Urothelium cell line (cell line): ENCODE measurements at regions not wholly inside any gene's neighbourhood (a gene's known extent, or its start where the extent isn't known, plus 50 kb on each side); places are given as distances from the start of the nearest gene placed in this dataset.

Experiments
- DNase-seq: peaks from one replicate; pipeline ENCODE4 v3.0.0; 2011; ENCODE audit warnings: low spot score, mixed read lengths
- FAIRE-seq: peaks from 2 replicates; lab custom pipeline; 2011; peaks lifted over from hg19 to GRCh38; lab: Jason Lieb, UNC

GRCh38 chr12:92215358-92215757 lies 69.7 kb upstream of the BTG1 start:
- DNase-seq (no peak), FAIRE-seq (no peak)

DNA sequence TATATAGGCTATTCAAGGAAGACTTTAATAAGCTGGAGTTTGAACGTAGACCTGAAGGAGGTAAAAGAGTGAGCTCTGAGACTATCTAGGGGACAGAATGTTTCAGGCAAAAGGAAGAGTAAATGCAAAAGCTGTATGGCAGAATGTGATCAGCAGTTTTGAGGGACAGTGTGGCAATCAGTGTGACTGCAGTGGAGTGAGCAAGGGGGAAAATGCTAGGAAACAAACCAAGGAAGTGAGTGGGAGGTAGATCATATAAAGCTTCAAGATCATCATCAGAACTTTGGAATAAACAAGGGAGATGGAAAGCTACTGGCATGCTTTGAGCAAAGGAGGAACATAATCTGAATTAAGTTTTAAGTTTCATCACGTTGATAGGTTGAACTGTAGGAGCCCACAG lies 67.5 kb upstream of the BTG1 start:
- DNase-seq (no peak), FAIRE-seq (no peak)

- FAIRE-seq (no peak), DNase-seq (no peak)
Measured at GRCh38 chr12:92210071-92210470, 64.4 kb upstream of the BTG1 start.

GRCh38 chr12:92208613-92209121 lies 63.0 kb upstream of the BTG1 start:
- FAIRE-seq: no peak
- peak; percentile 18 for DNase-seq

- no peak for FAIRE-seq
- DNase-seq: no peak
Measured at GRCh38 chr12:92206596-92206995, 61.0 kb upstream of the BTG1 start.

DNA sequence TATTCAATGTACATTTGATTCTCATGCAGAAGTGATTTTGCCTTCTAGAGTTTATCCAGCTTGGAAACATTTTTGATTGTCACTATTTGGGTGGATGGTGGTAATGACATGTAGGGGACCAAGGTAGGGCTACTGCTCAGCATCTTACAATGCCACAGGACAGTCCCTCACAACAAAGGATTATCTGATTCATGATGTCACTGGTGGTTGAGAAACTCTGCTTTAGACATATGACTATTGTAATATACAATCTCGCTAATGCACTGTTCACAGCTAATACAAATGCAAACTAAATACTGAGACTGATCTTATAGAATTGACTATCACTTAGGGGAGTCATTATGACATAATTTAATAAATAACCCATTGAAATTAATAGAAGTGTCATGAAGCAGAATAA lies 60.4 kb upstream of the BTG1 start:
- FAIRE-seq (no peak), DNase-seq (no peak)

DNA sequence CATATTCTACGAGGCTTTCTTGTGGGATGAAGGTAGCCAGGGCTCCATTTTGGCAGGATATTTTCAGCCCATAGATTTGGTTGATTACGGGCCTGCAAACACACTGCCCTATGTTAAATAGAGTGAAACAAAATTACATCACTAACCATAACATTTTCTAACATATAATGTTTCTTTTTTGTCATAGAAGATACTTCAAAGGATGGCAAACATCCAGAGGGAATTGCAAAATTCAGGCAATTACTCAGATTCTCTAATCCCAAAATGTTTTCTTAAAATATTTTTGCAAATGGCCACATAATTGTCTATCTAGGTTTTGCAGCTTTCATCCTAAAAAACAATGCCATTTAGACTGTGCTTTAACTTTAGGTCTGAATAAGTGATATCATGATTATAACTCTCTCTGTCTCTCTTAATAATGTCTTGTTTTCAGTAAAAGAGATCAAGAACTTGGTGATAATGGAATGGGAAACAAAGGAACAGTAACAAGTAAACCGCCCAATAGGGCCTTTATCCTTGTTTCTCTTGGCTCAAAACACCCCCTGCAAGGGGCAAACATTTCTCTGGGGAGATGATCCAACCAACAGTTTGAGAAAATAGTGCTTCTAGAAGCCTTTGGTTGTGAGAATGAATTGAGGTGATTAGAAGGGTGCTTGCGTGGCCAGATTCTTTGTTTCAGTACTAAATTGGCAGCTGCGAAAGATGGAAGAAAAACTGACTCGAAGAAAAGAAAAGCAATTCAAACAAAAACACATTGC lies 54.4 kb upstream of the BTG1 start:
- DNase-seq (no peak), FAIRE-seq (no peak)

DNA sequence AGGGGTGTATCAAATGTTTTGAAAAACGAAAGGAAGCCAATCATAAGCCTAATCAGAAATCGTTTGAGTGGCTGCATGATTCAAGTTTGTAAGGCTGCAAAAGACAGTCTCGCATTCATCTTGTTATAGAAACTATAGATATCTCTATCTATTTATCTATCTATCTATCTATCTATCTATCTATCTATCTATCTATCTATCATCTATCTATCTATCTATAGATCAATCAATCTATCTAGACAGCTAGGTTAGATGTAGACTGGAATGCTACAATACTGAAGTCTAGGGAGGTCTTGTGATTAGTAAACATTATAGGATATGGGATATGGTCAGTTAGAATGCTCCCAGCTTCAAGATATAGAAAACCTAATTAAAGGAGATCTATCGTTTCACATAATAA lies 52.2 kb upstream of the BTG1 start:
- DNase-seq (no peak), FAIRE-seq (no peak)

DNA sequence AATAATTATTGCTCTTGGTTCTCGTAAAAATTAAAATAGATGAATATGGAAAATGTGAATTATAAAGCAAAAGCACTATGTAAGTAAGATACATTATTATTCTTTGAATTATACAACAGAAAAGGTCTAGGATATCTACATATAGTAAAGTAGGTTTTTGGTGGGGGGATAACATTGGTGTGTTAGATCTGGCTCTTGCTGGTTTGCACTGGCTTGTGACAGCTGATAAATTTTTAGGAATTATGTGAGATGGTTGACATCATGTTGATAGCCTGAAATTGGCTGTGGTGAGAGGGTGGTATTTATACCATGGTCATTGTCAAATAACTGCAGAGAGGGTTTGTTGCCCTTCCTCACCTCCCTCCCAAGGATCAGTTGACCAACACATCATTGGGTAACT lies 50.7 kb upstream of the BTG1 start:
- FAIRE-seq: no peak

More for the DNA sequence above, 50.7 kb upstream of the BTG1 start:
- no peak for DNase-seq
